ENCODE measurements at regions not wholly inside any gene's neighbourhood (a gene's known extent, or its start where the extent isn't known, plus 50 kb on each side); places are given as distances from the start of the nearest gene placed in this dataset.

DNA sequence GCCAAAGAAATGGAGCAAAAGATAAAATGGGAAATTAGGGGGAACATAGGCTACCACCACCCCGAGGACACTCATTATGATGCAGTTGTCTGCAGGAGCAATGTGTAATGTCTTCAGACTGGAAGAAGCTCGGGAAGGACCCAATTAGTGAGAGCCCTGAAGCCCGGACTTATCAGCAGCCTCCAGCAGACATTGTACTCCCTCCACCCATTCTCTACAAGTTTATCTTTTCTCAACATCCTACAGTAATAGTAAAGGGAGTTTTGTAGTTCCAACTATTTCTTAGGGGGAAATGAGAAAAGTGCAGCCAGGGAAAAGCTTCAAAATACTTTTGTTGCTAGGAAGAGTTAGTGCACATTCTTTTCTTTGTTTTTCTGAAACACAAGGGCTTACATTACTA lies 657.3 kb upstream of the COBL start:
- no peaks in the 10 kb centered on the region for H3K36me3 ChIP-seq (ENCODE audit: insufficient read depth, low read length)
- H3K27ac ChIP-seq (ENCODE audit: low read depth in 1 of 2, low read length in 2 of 2): no peak overlapping the region
- intact Hi-C loops (cut with DNase I, micrococcal nuclease): no loop called here
- H3K9me3 Mint-ChIP-seq: peaks cover 8% of the 10 kb centered on the region
- H3K9me3 ChIP-seq (ENCODE audit: control insufficient read depth in 1 of 2, insufficient read depth in 1 of 2, low read length in 2 of 2): peaks cover 0 to 11% of the 10 kb centered on the region in 2 experiments
- H3K36me3 Mint-ChIP-seq (ENCODE audit: low read depth): no peaks in the 10 kb centered on the region
- H3K4me1 ChIP-seq (ENCODE audit: insufficient read depth, low read length): no peaks in the 10 kb centered on the region
- H3K27ac Mint-ChIP-seq: no peak overlapping the region
- H3K4me3 ChIP-seq (ENCODE audit: low read length): no peak overlapping the region
- POLR2A ChIA-PET: no interaction called here
- no peaks in the 10 kb centered on the region for H3K27me3 ChIP-seq (ENCODE audit: control insufficient read depth in 1 of 2, insufficient read depth in 2 of 2, low read length in 2 of 2)
- CTCF ChIA-PET: no interaction called here
- H3K4me3 Mint-ChIP-seq: no peak overlapping the region
- no peaks in the 10 kb centered on the region for H3K4me1 Mint-ChIP-seq (ENCODE audit: low read depth)
- DNase-seq (no peak), ATAC-seq (ENCODE audit: poor library complexity) (no peak)
- TF ChIP-seq, protein P1, sequence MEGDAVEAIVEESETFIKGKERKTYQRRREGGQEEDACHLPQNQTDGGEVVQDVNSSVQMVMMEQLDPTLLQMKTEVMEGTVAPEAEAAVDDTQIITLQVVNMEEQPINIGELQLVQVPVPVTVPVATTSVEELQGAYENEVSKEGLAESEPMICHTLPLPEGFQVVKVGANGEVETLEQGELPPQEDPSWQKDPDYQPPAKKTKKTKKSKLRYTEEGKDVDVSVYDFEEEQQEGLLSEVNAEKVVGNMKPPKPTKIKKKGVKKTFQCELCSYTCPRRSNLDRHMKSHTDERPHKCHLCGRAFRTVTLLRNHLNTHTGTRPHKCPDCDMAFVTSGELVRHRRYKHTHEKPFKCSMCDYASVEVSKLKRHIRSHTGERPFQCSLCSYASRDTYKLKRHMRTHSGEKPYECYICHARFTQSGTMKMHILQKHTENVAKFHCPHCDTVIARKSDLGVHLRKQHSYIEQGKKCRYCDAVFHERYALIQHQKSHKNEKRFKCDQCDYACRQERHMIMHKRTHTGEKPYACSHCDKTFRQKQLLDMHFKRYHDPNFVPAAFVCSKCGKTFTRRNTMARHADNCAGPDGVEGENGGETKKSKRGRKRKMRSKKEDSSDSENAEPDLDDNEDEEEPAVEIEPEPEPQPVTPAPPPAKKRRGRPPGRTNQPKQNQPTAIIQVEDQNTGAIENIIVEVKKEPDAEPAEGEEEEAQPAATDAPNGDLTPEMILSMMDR (IDR thresholded peaks at IDR 0.05): no peak
- H3K27me3 Mint-ChIP-seq: no peaks in the 10 kb centered on the region

DNA sequence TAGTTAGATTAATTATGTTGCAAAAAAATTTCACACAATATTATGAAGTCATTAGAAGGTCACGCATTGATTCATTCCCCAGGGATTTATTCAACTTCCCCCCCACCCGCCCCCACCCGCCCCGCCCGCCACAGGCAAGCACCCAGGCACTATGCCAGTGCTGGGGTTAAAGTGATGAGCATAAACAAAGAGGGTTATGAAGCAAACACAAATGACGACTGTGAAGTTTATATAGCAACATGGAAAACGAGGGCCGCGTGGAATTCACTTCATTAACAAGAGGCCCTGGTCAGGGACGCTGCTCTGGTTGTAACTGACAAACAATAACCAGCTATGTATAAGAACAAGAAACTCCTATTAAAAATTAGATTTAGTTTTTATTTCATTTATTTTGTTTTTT lies 656.5 kb upstream of the COBL start:
- Mint-ChIP-seq H3K27me3 (no peaks in the 10 kb centered on the region), H3K9me3 (peaks cover 3% of the 10 kb centered on the region), H3K36me3 (ENCODE audit: low read depth) (no peaks in the 10 kb centered on the region), H3K27ac (no peak overlapping the region), H3K4me1 (ENCODE audit: low read depth) (no peaks in the 10 kb centered on the region), H3K4me3 (no peak overlapping the region)
- H3K36me3 ChIP-seq (ENCODE audit: insufficient read depth, low read length): no peaks in the 10 kb centered on the region
- ATAC-seq (ENCODE audit: poor library complexity): no peak
- ChIA-PET POLR2A (no interaction called here), CTCF (no interaction called here)
- no peak overlapping the region for H3K27ac ChIP-seq (ENCODE audit: low read depth in 1 of 2, low read length in 2 of 2)
- H3K4me1 ChIP-seq (ENCODE audit: insufficient read depth, low read length): no peaks in the 10 kb centered on the region
- H3K4me3 ChIP-seq (ENCODE audit: low read length): no peak overlapping the region
- intact Hi-C loops (cut with DNase I, micrococcal nuclease): no loop called here
- no peaks in the 10 kb centered on the region for H3K27me3 ChIP-seq (ENCODE audit: control insufficient read depth in 1 of 2, insufficient read depth in 2 of 2, low read length in 2 of 2)
- no peak for DNase-seq
- TF ChIP-seq, protein P1 (IDR thresholded peaks at IDR 0.05): no peak
- peaks cover 0 to 8% of the 10 kb centered on the region in 2 experiments for H3K9me3 ChIP-seq (ENCODE audit: control insufficient read depth in 1 of 2, insufficient read depth in 1 of 2, low read length in 2 of 2)

DNA sequence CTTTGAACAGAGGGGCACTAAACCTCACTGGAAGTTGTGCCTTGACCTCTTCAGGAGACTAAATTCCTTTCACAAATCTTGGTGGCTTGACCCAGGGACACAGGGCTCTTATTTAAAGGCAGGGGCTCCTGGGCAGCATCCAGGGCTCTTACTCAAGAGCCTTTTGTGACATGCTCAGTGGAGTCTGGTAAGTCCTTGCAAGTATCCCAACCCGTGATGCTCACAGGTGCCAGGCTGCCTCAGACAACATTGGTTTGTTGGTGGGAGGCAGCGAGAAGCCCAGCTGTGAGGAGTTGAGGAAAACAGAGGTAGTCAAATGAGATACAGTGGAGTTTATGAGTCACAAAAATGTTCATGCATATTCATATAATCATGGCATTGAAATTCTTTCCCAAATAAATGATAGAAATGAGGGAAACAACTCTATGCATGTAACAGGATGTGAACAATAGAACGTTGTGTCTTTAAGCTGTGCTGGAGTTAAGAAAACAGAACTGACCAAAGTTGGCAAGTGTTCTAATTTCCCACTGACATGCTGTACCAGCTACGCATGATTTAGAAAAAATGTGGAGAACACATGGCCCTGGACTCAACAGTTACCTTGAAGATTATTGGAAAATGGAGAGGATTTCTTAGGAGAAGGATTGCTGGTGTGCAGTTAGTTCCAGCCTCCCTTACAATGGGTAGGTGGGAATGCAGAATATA lies 654.5 kb upstream of the COBL start:
- no peaks in the 10 kb centered on the region for H3K27me3 Mint-ChIP-seq
- Histone ChIP-seq H3K4me3 (ENCODE audit: low read length) (no peak overlapping the region), H3K9me3 (ENCODE audit: control insufficient read depth in 1 of 2, insufficient read depth in 1 of 2, low read length in 2 of 2) (peaks cover 0 to 8% of the 10 kb centered on the region in 2 experiments), H3K27me3 (ENCODE audit: control insufficient read depth in 1 of 2, insufficient read depth in 2 of 2, low read length in 2 of 2) (no peaks in the 10 kb centered on the region), H3K36me3 (ENCODE audit: insufficient read depth, low read length) (no peaks in the 10 kb centered on the region), H3K4me1 (ENCODE audit: insufficient read depth, low read length) (no peaks in the 10 kb centered on the region), H3K27ac (ENCODE audit: low read depth in 1 of 2, low read length in 2 of 2) (no peak overlapping the region)
- ChIA-PET POLR2A (no interaction called here), CTCF (no interaction called here)
- no peaks in the 10 kb centered on the region for H3K36me3 Mint-ChIP-seq (ENCODE audit: low read depth)
- TF ChIP-seq, protein P1 (IDR thresholded peaks at IDR 0.05): no peak
- no peaks in the 10 kb centered on the region for H3K4me1 Mint-ChIP-seq (ENCODE audit: low read depth)
- intact Hi-C loops (cut with DNase I, micrococcal nuclease): no loop called here
- peaks cover 3% of the 10 kb centered on the region for H3K9me3 Mint-ChIP-seq
- ATAC-seq (ENCODE audit: poor library complexity): no peak
- H3K27ac Mint-ChIP-seq: no peak overlapping the region
- no peak for DNase-seq
- H3K4me3 Mint-ChIP-seq: no peak overlapping the region

All from CD4-positive, alpha-beta T cell (primary cell).